Tibial nerve (tissue), 4 donors: ENCODE measurements at regions not wholly inside any gene's neighbourhood (a gene's known extent, or its start where the extent isn't known, plus 50 kb on each side); places are given as distances from the start of the nearest gene placed in this dataset.
"Not testable (repeated sequence)": the region's sequence is repeated elsewhere in the genome, so short reads cannot be mapped to it uniquely, and the experiment has no call there.

Source experiments
- DNase-seq, 2 donors: peaks; one replicate each; pipeline ENCODE4 v3.0.0-alpha.2; 2019; ENCODE audit warnings: low spot score in 2 of 2
- H3K27ac ChIP-seq, 4 donors: fragments of 200-600 bp; sonication (generic) in 3 of 4; one replicate each; pipeline ENCODE4 v1.5.1; 2017 to 2019; ENCODE audit warnings: mild to moderate bottlenecking in 1 of 4
- H3K27me3 ChIP-seq, 2 donors: fragments of 200-600 bp; sonication (generic) in 1 of 2; one replicate each; pipeline versions ENCODE4 v1.5.1 to v1.6.0; 2017 to 2019
- H3K36me3 ChIP-seq, 3 donors: fragments of 200-600 bp; sonication (generic); one replicate each; pipeline ENCODE4 v1.5.1; 2018 to 2019
- H3K4me1 ChIP-seq, 4 donors: fragments of 200-600 bp; sonication (generic) in 3 of 4; one replicate each; pipeline ENCODE4 v1.5.1; 2017 to 2019
- H3K4me3 ChIP-seq, 4 donors: fragments of 200-600 bp; sonication (generic) in 3 of 4; one replicate each; pipeline ENCODE4 v1.5.1; 2017 to 2019; ENCODE audit warnings: mild to moderate bottlenecking in 1 of 4, moderate library complexity in 1 of 4
- H3K9me3 ChIP-seq, 4 donors: fragments of 200-600 bp; sonication (generic) in 3 of 4; one replicate each; pipeline ENCODE4 v1.5.1; 2017 to 2019
- CTCF ChIP-seq, 5 experiments: fragments of 200-600 bp in 3 of 5; fragments of 450-650 bp in 2 of 5; sonication (generic) in 3 of 5; IDR thresholded peaks; one replicate each; pipeline ENCODE4 v1.5.1; 2016 to 2019; ENCODE audit warnings: antibody characterized with exemption in 5 of 5, mild to moderate bottlenecking in 3 of 5, moderate library complexity in 2 of 5
- WGBS, 2 donors: methylation state at CpG; one replicate each; pipeline ENCODE4 v1.1.5; 2018; 5-methylcytosine and 5-hydroxymethylcytosine counted together

GRCh38 chr11:3509563-3509962 is 130.6 kb upstream of the ZNF195 start:
- not testable (repeated sequence) for H3K4me1 ChIP-seq, H3K27ac ChIP-seq, H3K27me3 ChIP-seq, H3K9me3 ChIP-seq, DNase-seq, H3K36me3 ChIP-seq, H3K4me3 ChIP-seq
- WGBS, 2 donors, result 83 to 86% methylated on average over 6 of the region's 6 CpGs

- H3K27ac ChIP-seq, H3K4me1 ChIP-seq, H3K9me3 ChIP-seq, H3K36me3 ChIP-seq, H3K27me3 ChIP-seq, H3K4me3 ChIP-seq, DNase-seq: not testable (repeated sequence)
- 48 to 59% methylated on average over 4 of the region's 4 CpGs for WGBS, 2 donors
Measured at GRCh38 chr11:3499198-3499597, 120.3 kb upstream of the ZNF195 start.

- DNase-seq, H3K4me1 ChIP-seq, H3K27me3 ChIP-seq, H3K36me3 ChIP-seq, H3K9me3 ChIP-seq, H3K4me3 ChIP-seq, H3K27ac ChIP-seq: not testable (repeated sequence)
- 49 to 51% methylated on average over 3 to 4 of the region's 4 CpGs for WGBS, 2 donors
Measured at GRCh38 chr11:3498356-3498755, 119.4 kb upstream of the ZNF195 start.

GRCh38 chr11:3493152-3493551 is 114.2 kb upstream of the ZNF195 start:
- 44 to 75% methylated on average over 2 to 4 of the region's 4 CpGs for WGBS, 2 donors
- H3K27me3 ChIP-seq, H3K4me3 ChIP-seq, H3K4me1 ChIP-seq, H3K9me3 ChIP-seq, DNase-seq, H3K27ac ChIP-seq, H3K36me3 ChIP-seq: not testable (repeated sequence)

- not testable (repeated sequence) for H3K4me3 ChIP-seq, H3K27ac ChIP-seq, H3K9me3 ChIP-seq, H3K4me1 ChIP-seq, H3K27me3 ChIP-seq, H3K36me3 ChIP-seq, DNase-seq
- WGBS, 2 donors, result 37 to 41% methylated on average over 2 of the region's 2 CpGs
- peak in 1 of 5 experiments; percentile 6 for TF ChIP-seq CTCF (IDR thresholded peaks at IDR 0.05)
Measured at GRCh38 chr11:3488003-3488402, 109.1 kb upstream of the ZNF195 start.

GRCh38 chr11:3485737-3486136 is 106.8 kb upstream of the ZNF195 start:
- H3K9me3 ChIP-seq, H3K27ac ChIP-seq, H3K4me3 ChIP-seq, DNase-seq, H3K27me3 ChIP-seq, H3K36me3 ChIP-seq, H3K4me1 ChIP-seq: not testable (repeated sequence)
- 53 to 54% methylated on average over 10 of the region's 10 CpGs for WGBS, 2 donors

GRCh38 chr11:3476937-3477885 is 98.3 kb upstream of the ZNF195 start:
- H3K27me3 ChIP-seq, H3K9me3 ChIP-seq, H3K4me3 ChIP-seq, H3K36me3 ChIP-seq, DNase-seq, H3K4me1 ChIP-seq, H3K27ac ChIP-seq: not testable (repeated sequence)
- WGBS, 2 donors, result 63 to 65% methylated on average over 12 to 20 of the region's 20 CpGs

GRCh38 chr11:3476084-3476936 is 97.4 kb upstream of the ZNF195 start:
- not testable (repeated sequence) for H3K36me3 ChIP-seq, H3K27ac ChIP-seq, H3K4me1 ChIP-seq, H3K9me3 ChIP-seq, H3K4me3 ChIP-seq, DNase-seq, H3K27me3 ChIP-seq
- WGBS, 2 donors, result 65 to 73% methylated on average over 27 of the region's 27 CpGs
- peak in 1 of 5 experiments; percentile 27 for TF ChIP-seq CTCF (IDR thresholded peaks at IDR 0.05)

- not testable (repeated sequence) for H3K27me3 ChIP-seq, H3K9me3 ChIP-seq, H3K4me1 ChIP-seq, DNase-seq, H3K27ac ChIP-seq, H3K4me3 ChIP-seq, H3K36me3 ChIP-seq
- WGBS, 2 donors, result 65 to 73% methylated on average over 8 of the region's 8 CpGs
Measured at GRCh38 chr11:3468963-3469362, 90.0 kb upstream of the ZNF195 start.

GRCh38 chr11:3467599-3467998 is 88.7 kb upstream of the ZNF195 start:
- not testable (repeated sequence) for H3K4me1 ChIP-seq, H3K27me3 ChIP-seq, DNase-seq, H3K9me3 ChIP-seq, H3K27ac ChIP-seq, H3K4me3 ChIP-seq, H3K36me3 ChIP-seq
- WGBS, 2 donors, result 74 to 88% methylated on average over 5 of the region's 5 CpGs

- not testable (repeated sequence) for DNase-seq
- WGBS, 2 donors, result 63 to 65% methylated on average over 10 of the region's 10 CpGs
Measured at GRCh38 chr11:3455666-3456065, 76.7 kb upstream of the ZNF195 start.

More at GRCh38 chr11:3455666-3456065, 76.7 kb upstream of the ZNF195 start:
- not testable (repeated sequence) for H3K27me3 ChIP-seq, H3K9me3 ChIP-seq, H3K27ac ChIP-seq, H3K36me3 ChIP-seq
- peak overlapping the region in 1 of 4 donors; percentile 15 for H3K4me3 ChIP-seq
- peaks cover 0 to 13% (median 0%) of the 10 kb centered on the region in 4 donors for H3K4me1 ChIP-seq
